Panc1 (cell line): ENCODE measurements at regions not wholly inside any gene's neighbourhood (a gene's known extent, or its start where the extent isn't known, plus 50 kb on each side); places are given as distances from the start of the nearest gene placed in this dataset.
"Not testable (repeated sequence)": the region's sequence is repeated elsewhere in the genome, so short reads cannot be mapped to it uniquely, and the experiment has no call there.

Experiments
- ATAC-seq: fragments of 200-7000 bp; cut with Tn5 transposase; 2 replicates; pipeline ENCODE4 v1.9.1; 2020; ENCODE audit warnings: mild to moderate bottlenecking, moderate library complexity
- BruUV-seq: library from RNA; stranded (reverse); fragments of 400-500 nt; replicated peaks from 2 replicates; lab custom pipeline; 2021; lab: Mats Ljungman, UMichigan
- CTCF ChIA-PET: fragments of 300-600 bp; sonication (Branson Sonifier 250); formaldehyde crosslinking; loops from one replicate; lab custom pipeline; 2022; ENCODE audit warnings: antibody characterized with exemption; lab: Charles Lee
- POLR2A ChIA-PET: fragments of 300-600 bp; sonication (Branson Sonifier 250); formaldehyde crosslinking; loops from one replicate; lab custom pipeline; 2022; ENCODE audit warnings: antibody characterized with exemption; lab: Charles Lee
- DNase-seq: peaks from one replicate; pipeline ENCODE4 v3.0.0-alpha.2; 2010; ENCODE audit warnings: low read depth, low spot score
- H3K27ac ChIP-seq: 2 replicates; pipeline ENCODE4 v1.5.1; 2011; ENCODE audit warnings: mild to moderate bottlenecking, low read length, inconsistent platforms
- H3K27me3 ChIP-seq: fragments of 200-500 bp; sonication (Bioruptor generic); 2 replicates; pipeline ENCODE4 v1.6.0; 2014; ENCODE audit warnings: low read length, inconsistent platforms; ENCODE audit not compliant: control insufficient read depth, insufficient read depth
- H3K36me3 ChIP-seq: fragments of 200-500 bp; sonication (Bioruptor generic); 2 replicates; pipeline ENCODE4 v1.5.1; 2014; ENCODE audit warnings: inconsistent platforms, mild to moderate bottlenecking, low read length, moderate library complexity; ENCODE audit not compliant: control insufficient read depth, insufficient read depth
- H3K4me1 ChIP-seq: 2 replicates; pipeline ENCODE4 v1.5.1; 2011; ENCODE audit warnings: inconsistent platforms, mild to moderate bottlenecking, low read length, moderate library complexity; ENCODE audit not compliant: control insufficient read depth, insufficient read depth
- H3K4me3 ChIP-seq, 2 experiments: 2 replicates each; pipeline ENCODE4 v1.5.1; 2011 to 2012; ENCODE audit warnings: low read depth in 2 of 2, low read length in 2 of 2, mild to moderate bottlenecking in 2 of 2, inconsistent platforms in 1 of 2, moderate library complexity in 1 of 2
- H3K9me3 ChIP-seq: fragments of 200-500 bp; sonication (Bioruptor generic); 2 replicates; pipeline ENCODE4 v1.5.1; 2014; ENCODE audit warnings: low read depth, mild to moderate bottlenecking, inconsistent platforms, low read length, moderate library complexity; ENCODE audit not compliant: control insufficient read depth, insufficient read depth
- POLR2AphosphoS5 ChIP-seq: IDR thresholded peaks from 2 replicates; pipeline ENCODE4 v1.6.1; 2012; ENCODE audit warnings: mild to moderate bottlenecking, low read depth, low read length, moderate library complexity
- REST ChIP-seq, 2 experiments: IDR thresholded peaks; 2 replicates each; pipeline ENCODE4 v1.6.1; 2011 to 2012; ENCODE audit warnings: low read depth in 2 of 2, control low read depth in 1 of 2, low read length in 1 of 2, mild to moderate bottlenecking in 1 of 2, moderate library complexity in 1 of 2; ENCODE audit not compliant: insufficient read depth in 1 of 2
- SIN3A ChIP-seq: IDR thresholded peaks from 2 replicates; pipeline ENCODE4 v1.6.1; 2012; ENCODE audit warnings: low read depth, mild to moderate bottlenecking, low read length, moderate library complexity, borderline replicate concordance; ENCODE audit not compliant: insufficient read depth
- TCF7L2 ChIP-seq: IDR thresholded peaks from 2 replicates; pipeline ENCODE4 v1.6.1; 2011; ENCODE audit warnings: mild to moderate bottlenecking, low read depth, low read length, inconsistent platforms
- in situ Hi-C: cut with HindIII; loops from 2 replicates; pipeline ENCODE4 v1.10.0; 2016; ENCODE audit warnings: low sequenced_read_pairs, low pct_unique_long_range_greater_than_20kb
- intact Hi-C: fragments of 100-400 bp; cut with micrococcal nuclease; formaldehyde crosslinking; loops from one replicate; pipeline ENCODE4 v1.10.0; 2022; ENCODE audit not compliant: unreplicated experiment
- TF ChIP-seq, protein P1 (sequence below): fragments of 450-650 bp; IDR thresholded peaks from 2 replicates; pipeline ENCODE4 v1.5.1; 2017; ENCODE audit warnings: mild to moderate bottlenecking

- no peaks in the 10 kb centered on the region; the same call in 1 of the 2 replicates for H3K27me3 ChIP-seq
- in situ Hi-C loops (no loop called here), intact Hi-C loops (no loop called here)
- no TSS peak for BruUV-seq
- TF ChIP-seq TCF7L2 (no peak), POLR2AphosphoS5 (no peak), SIN3A (no peak), REST (IDR thresholded peaks at IDR 0.05; ENCODE audit: insufficient read depth in 1 of 2, low read depth in 2 of 2, low read length in 1 of 2) (no peak)
- TF ChIP-seq, protein P1, sequence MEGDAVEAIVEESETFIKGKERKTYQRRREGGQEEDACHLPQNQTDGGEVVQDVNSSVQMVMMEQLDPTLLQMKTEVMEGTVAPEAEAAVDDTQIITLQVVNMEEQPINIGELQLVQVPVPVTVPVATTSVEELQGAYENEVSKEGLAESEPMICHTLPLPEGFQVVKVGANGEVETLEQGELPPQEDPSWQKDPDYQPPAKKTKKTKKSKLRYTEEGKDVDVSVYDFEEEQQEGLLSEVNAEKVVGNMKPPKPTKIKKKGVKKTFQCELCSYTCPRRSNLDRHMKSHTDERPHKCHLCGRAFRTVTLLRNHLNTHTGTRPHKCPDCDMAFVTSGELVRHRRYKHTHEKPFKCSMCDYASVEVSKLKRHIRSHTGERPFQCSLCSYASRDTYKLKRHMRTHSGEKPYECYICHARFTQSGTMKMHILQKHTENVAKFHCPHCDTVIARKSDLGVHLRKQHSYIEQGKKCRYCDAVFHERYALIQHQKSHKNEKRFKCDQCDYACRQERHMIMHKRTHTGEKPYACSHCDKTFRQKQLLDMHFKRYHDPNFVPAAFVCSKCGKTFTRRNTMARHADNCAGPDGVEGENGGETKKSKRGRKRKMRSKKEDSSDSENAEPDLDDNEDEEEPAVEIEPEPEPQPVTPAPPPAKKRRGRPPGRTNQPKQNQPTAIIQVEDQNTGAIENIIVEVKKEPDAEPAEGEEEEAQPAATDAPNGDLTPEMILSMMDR: no peak
- DNase-seq (no peak), ATAC-seq (no peak)
- H3K27ac ChIP-seq: no peak overlapping the region
- H3K36me3 ChIP-seq: no peaks in the 10 kb centered on the region
- H3K4me3 ChIP-seq: no peak overlapping the region
- no peaks in the 10 kb centered on the region for H3K4me1 ChIP-seq
- no peaks in the 10 kb centered on the region for H3K9me3 ChIP-seq
- POLR2A ChIA-PET: no interaction called here
- CTCF ChIA-PET: no interaction called here
These were observed 777.2 kb downstream of the UQCRFS1 start for GRCh38 chr19:28435551-28436271.

GRCh38 chr19:28434794-28435193, 778.2 kb downstream of the UQCRFS1 start:
- H3K36me3 ChIP-seq, H3K27ac ChIP-seq, intact Hi-C loops, in situ Hi-C loops, H3K9me3 ChIP-seq, H3K4me3 ChIP-seq, DNase-seq, H3K4me1 ChIP-seq, BruUV-seq, CTCF ChIA-PET, POLR2A ChIA-PET, ATAC-seq, H3K27me3 ChIP-seq: not testable (repeated sequence)

DNA sequence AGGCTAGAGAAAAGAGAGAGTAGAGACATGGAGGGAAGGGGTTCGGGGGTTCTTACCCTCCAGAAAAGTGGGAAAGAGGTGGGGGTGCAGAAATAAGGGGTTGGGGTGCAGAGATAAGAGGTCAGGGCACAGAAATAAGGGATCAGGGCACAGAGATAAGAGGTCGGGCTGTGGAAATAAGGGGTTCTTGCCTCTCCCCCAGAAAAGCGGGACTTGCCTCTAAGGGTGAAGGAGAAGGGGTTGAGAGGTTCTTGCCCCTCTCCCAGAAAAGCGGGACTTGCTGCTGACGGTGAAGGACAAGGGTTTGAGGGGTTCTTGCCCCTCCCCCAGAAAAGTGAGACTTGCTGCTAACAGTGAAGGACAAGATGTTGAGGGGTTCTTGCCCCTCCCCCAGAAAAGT, 778.6 kb downstream of the UQCRFS1 start:
- in situ Hi-C loops, H3K4me1 ChIP-seq, ATAC-seq, POLR2A ChIA-PET, intact Hi-C loops, H3K9me3 ChIP-seq, H3K27ac ChIP-seq, H3K27me3 ChIP-seq, DNase-seq, H3K4me3 ChIP-seq, CTCF ChIA-PET, BruUV-seq, H3K36me3 ChIP-seq: not testable (repeated sequence)

GRCh38 chr19:28433166-28433565, 779.8 kb downstream of the UQCRFS1 start:
- H3K4me1 ChIP-seq, ATAC-seq, H3K9me3 ChIP-seq, H3K36me3 ChIP-seq, POLR2A ChIA-PET, H3K27ac ChIP-seq, H3K4me3 ChIP-seq, DNase-seq, intact Hi-C loops, H3K27me3 ChIP-seq, CTCF ChIA-PET, in situ Hi-C loops, BruUV-seq: not testable (repeated sequence)
